Activated B cell treated with CpG ODN at 0.5 μM for 24 hours (primary cell): ENCODE measurements at regions not wholly inside any gene's neighbourhood (a gene's known extent, or its start where the extent isn't known, plus 50 kb on each side); places are given as distances from the start of the nearest gene placed in this dataset.

Experiments used
- ATAC-seq: fragments of 200-7000 bp; cut with Tn5 transposase; one replicate; pipeline ENCODE4 v1.10.0; 2021; ENCODE audit warnings: low read depth, mild to moderate bottlenecking, moderate library complexity
- CTCF ChIA-PET: fragments of 350-600 bp; sonication (Branson Sonifier 250); formaldehyde crosslinking; loops from one replicate; lab custom pipeline; 2021; ENCODE audit warnings: antibody characterized with exemption; lab: Charles Lee
- POLR2A ChIA-PET: fragments of 350-600 bp; sonication (Branson Sonifier 250); formaldehyde crosslinking; loops from one replicate; lab custom pipeline; 2021; ENCODE audit warnings: antibody characterized with exemption; lab: Charles Lee
- DNase-seq: peaks from one replicate; pipeline ENCODE4 v3.0.0; 2022
- H3K27ac Mint-ChIP-seq: one replicate; pipeline ENCODE4 v1.8.0; 2020; ENCODE audit warnings: mixed read lengths
- H3K27me3 Mint-ChIP-seq: one replicate; pipeline ENCODE4 v1.8.0; 2021; ENCODE audit warnings: mixed read lengths
- H3K36me3 Mint-ChIP-seq: one replicate; pipeline ENCODE4 v1.8.0; 2021; ENCODE audit warnings: low read depth, mixed read lengths
- H3K4me1 Mint-ChIP-seq: one replicate; pipeline ENCODE4 v1.8.0; 2021; ENCODE audit warnings: mixed read lengths
- H3K4me3 Mint-ChIP-seq: one replicate; pipeline ENCODE4 v1.8.0; 2020; ENCODE audit warnings: mild to moderate bottlenecking, mixed read lengths
- H3K9me3 Mint-ChIP-seq: one replicate; pipeline ENCODE4 v1.8.0; 2020; ENCODE audit warnings: mixed read lengths
- intact Hi-C: fragments of 100-400 bp; cut with micrococcal nuclease; formaldehyde crosslinking; loops from one replicate; pipeline ENCODE4 v1.15.1; 2024
- TF ChIP-seq, protein P1 (sequence below): fragments of 200-600 bp; IDR thresholded peaks from one replicate; pipeline ENCODE4 v1.8.0; 2022; ENCODE audit warnings: antibody characterized with exemption, mild to moderate bottlenecking

DNA sequence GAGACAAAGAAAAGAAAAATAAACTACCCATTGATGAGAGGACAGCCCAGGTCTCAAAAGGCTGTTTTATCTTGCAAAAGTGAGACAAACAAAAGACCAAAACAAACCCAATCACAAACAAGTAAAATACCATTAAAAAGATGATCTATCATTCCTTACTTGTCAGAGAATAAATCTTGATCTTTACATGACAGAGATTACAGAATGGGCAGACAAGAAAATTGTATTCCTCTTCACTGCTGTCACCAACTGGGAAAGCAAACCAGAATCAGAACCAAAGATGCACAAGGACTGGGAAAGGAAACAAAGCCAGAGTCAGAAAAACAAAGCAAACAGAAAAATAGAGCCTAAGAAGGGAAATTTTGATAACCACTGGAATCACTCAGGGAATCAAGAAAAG lies 444.0 kb upstream of the PDE3A start:
- Mint-ChIP-seq H3K36me3 (no peaks in the 10 kb centered on the region), H3K9me3 (peaks cover 4% of the 10 kb centered on the region), H3K4me3 (no peak overlapping the region), H3K27me3 (no peaks in the 10 kb centered on the region), H3K27ac (no peak overlapping the region), H3K4me1 (no peaks in the 10 kb centered on the region)
- intact Hi-C loops: no loop called here
- DNase-seq (no peak), ATAC-seq (no peak)
- TF ChIP-seq, protein P1, sequence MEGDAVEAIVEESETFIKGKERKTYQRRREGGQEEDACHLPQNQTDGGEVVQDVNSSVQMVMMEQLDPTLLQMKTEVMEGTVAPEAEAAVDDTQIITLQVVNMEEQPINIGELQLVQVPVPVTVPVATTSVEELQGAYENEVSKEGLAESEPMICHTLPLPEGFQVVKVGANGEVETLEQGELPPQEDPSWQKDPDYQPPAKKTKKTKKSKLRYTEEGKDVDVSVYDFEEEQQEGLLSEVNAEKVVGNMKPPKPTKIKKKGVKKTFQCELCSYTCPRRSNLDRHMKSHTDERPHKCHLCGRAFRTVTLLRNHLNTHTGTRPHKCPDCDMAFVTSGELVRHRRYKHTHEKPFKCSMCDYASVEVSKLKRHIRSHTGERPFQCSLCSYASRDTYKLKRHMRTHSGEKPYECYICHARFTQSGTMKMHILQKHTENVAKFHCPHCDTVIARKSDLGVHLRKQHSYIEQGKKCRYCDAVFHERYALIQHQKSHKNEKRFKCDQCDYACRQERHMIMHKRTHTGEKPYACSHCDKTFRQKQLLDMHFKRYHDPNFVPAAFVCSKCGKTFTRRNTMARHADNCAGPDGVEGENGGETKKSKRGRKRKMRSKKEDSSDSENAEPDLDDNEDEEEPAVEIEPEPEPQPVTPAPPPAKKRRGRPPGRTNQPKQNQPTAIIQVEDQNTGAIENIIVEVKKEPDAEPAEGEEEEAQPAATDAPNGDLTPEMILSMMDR: no peak
- POLR2A ChIA-PET: no interaction called here
- CTCF ChIA-PET: no interaction called here

DNA sequence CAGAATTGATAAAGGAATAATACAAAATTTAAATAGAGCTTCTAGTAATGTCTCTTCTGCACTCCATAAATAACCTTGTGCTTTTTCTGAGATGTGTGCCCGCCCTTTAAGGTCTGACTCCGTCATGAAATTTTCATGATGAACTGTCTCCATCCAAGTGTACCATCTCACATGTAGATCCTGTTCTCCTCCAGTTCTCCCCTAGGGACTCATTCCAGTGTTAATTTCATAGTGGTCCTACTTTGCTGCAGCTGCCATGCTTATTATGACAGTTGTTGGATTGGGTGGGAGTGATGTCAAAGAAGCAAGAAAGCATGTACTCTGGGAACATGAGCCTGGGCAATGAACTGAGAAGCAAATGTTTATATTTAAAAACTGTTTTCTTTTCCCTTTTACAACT lies 442.5 kb upstream of the PDE3A start:
- DNase-seq (no peak), ATAC-seq (no peak)
- CTCF ChIA-PET: no interaction called here
- intact Hi-C loops: no loop called here
- Mint-ChIP-seq H3K4me1 (no peaks in the 10 kb centered on the region), H3K36me3 (no peaks in the 10 kb centered on the region), H3K4me3 (no peak overlapping the region), H3K27me3 (no peaks in the 10 kb centered on the region), H3K27ac (no peak overlapping the region), H3K9me3 (peaks cover 2% of the 10 kb centered on the region)
- TF ChIP-seq, protein P1: no peak
- POLR2A ChIA-PET: no interaction called here

DNA sequence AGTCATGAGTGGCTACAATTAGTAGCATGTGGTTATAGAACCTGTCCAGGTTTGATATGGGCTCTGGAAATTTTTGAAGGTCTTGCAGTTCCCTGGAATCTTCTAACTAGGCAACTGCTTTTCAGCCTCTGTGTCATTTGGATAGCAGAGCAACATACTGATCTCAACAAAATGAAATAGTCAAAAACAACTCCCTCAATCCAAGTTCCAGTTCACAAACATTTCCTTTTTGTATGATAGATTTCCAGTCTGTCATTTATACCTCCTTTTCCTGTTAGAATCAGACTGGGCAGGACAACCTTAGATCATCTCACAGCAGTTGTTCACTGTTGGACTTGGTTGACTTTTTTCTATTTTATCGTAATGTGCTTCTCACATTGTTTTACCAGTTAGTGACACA lies 442.1 kb upstream of the PDE3A start:
- TF ChIP-seq, protein P1: no peak
- Mint-ChIP-seq H3K27me3 (no peaks in the 10 kb centered on the region), H3K9me3 (peaks cover 2% of the 10 kb centered on the region), H3K4me1 (no peaks in the 10 kb centered on the region), H3K27ac (no peak overlapping the region), H3K36me3 (no peaks in the 10 kb centered on the region), H3K4me3 (no peak overlapping the region)
- no peak for DNase-seq
- POLR2A ChIA-PET: no interaction called here
- intact Hi-C loops: no loop called here
- no peak for ATAC-seq
- CTCF ChIA-PET: no interaction called here

DNA sequence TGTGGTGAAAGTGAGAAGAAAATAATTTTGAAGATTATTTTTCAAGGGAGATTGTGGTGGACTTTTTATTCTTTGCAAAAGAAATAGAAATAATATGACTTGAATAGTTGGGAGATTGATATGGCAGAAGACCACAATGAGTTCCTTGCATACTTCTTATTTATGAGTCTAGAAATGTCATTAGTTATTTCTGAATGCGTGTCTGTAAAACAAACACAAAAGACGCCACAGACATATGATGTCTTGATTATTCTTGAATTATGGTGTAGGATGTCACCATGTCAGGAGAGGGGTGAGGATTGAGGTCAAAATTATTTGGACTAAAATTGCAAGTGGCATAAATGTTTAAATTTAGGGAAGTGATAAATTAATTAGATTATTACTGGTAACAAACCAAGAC lies 440.7 kb upstream of the PDE3A start:
- no peak overlapping the region for H3K27ac Mint-ChIP-seq
- POLR2A ChIA-PET: no interaction called here
- H3K36me3 Mint-ChIP-seq: no peaks in the 10 kb centered on the region
- peaks cover 5% of the 10 kb centered on the region for H3K9me3 Mint-ChIP-seq
- intact Hi-C loops: no loop called here
- H3K4me3 Mint-ChIP-seq: no peak overlapping the region
- TF ChIP-seq, protein P1: no peak
- no peak for DNase-seq
- H3K27me3 Mint-ChIP-seq: no peaks in the 10 kb centered on the region
- ATAC-seq: no peak
- H3K4me1 Mint-ChIP-seq: no peaks in the 10 kb centered on the region
- CTCF ChIA-PET: no interaction called here

DNA sequence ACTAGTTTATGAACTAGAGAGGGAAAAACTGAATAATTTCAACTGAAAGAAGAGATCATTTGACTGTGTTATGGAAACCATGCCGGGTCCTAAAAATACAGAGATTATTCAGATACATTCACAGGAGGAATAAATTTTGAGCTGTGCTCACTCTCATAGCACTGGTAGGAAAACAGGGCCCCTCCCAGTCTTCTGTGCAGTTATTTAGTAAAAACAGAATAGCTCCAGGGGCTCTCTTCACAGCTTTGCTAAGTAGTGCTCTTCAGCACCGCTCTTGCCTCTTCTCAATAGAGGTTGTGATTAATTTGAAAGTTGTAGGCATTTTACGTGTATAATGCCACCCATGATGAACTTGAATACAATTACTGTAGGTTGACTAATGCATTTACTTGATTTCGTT lies 435.9 kb upstream of the PDE3A start:
- Mint-ChIP-seq H3K9me3 (peaks cover 7% of the 10 kb centered on the region), H3K36me3 (no peaks in the 10 kb centered on the region), H3K4me3 (no peak overlapping the region), H3K27me3 (no peaks in the 10 kb centered on the region), H3K4me1 (no peaks in the 10 kb centered on the region), H3K27ac (no peak overlapping the region)
- DNase-seq (no peak), ATAC-seq (no peak)
- CTCF ChIA-PET: no interaction called here
- TF ChIP-seq, protein P1: no peak
- intact Hi-C loops: no loop called here
- POLR2A ChIA-PET: no interaction called here
